GM18517 (cell line): ENCODE measurements at regions not wholly inside any gene's neighbourhood (a gene's known extent, or its start where the extent isn't known, plus 50 kb on each side); places are given as distances from the start of the nearest gene placed in this dataset.

Experiments used
- ATAC-seq: cut with Tn5 transposase; IDR thresholded peaks from one replicate; pipeline ENCODE4 v1.9.1; 2021; ENCODE audit warnings: mild to moderate bottlenecking, moderate library complexity; ENCODE audit not compliant: unreplicated experiment

DNA sequence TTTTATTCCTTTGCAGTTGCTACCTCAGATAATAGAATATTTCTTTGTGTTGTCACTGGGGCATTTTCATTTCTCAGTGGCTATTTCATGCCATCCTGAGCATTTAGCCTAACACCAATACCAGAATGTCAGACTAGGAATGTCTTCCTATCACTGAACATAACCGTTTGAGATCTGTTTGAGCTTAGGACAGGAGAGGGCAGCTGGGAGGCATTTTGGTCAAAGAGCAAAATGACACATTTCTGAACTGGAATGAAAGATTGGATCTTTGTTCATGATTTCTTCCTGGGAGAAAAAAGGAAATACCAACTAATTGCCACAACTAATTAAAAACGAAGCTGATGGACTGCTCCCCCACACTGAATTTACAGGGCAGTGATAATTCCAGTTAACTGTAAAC is 921.3 kb upstream of the NR2F2 start:
- ATAC-seq, result no peak

DNA sequence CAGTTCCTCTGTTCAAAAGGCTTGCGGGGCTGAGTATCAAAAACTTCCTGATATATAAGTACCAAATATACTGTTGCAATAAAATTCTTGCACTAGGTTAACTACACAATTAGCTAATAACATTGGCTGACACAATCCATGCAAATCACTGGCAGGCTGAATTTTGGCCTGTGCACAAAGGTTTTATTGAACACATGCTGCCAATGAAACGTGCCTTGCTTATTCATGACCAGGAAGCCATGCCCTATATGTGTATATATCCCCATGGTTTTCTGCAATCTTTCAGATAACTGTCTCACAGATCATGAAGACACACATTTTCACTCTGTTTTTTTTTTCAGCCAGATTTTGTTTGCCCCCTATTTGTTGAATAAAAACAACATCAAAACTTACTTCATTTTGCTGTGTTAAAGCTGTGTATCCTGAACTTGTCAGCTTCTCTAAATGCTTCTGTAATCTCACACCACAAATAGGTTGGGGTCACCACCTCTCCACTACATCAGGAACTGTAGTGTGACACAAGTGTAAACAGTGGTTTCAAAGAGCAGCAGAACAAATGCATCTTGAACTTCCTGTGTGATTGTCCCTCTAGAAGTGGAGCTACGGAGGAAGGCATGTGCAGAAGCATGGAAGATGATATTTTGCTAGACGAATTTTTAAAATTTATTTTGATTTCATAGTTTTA is 920.7 kb upstream of the NR2F2 start:
- ATAC-seq, result no peak

GRCh38 chr15:95410757-95411156 is 919.7 kb upstream of the NR2F2 start:
- ATAC-seq, result no peak

DNA sequence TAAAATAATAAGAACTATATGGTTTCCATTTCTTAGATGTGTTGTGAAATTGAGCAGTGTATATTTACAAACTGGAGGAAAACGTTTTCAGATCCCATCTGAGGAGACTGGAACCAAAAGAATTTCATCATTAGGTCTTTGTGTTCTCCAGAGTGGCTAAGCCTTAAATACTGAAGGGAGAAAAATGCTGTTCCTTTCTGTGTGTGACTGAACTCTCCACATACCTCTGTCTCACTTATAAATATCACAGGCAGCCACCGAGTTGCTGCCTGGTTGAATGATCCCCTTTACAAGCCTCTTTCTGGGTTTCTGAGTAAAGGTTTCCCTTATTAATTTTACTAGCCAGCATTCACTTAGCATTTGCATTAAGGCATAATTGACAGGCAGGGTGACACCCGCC is 913.9 kb upstream of the NR2F2 start:
- ATAC-seq, result no peak

GRCh38 chr15:95417761-95418160 is 912.7 kb upstream of the NR2F2 start:
- ATAC-seq, result no peak

- no peak for ATAC-seq
Measured at GRCh38 chr15:95422255-95422654, 908.2 kb upstream of the NR2F2 start.

- no peak for ATAC-seq
Measured at GRCh38 chr15:95425859-95426258, 904.6 kb upstream of the NR2F2 start.

- ATAC-seq, result no peak
Measured at GRCh38 chr15:95429345-95429744, 901.2 kb upstream of the NR2F2 start.

- ATAC-seq, result no peak
Measured at GRCh38 chr15:95431518-95431917, 899.0 kb upstream of the NR2F2 start.

DNA sequence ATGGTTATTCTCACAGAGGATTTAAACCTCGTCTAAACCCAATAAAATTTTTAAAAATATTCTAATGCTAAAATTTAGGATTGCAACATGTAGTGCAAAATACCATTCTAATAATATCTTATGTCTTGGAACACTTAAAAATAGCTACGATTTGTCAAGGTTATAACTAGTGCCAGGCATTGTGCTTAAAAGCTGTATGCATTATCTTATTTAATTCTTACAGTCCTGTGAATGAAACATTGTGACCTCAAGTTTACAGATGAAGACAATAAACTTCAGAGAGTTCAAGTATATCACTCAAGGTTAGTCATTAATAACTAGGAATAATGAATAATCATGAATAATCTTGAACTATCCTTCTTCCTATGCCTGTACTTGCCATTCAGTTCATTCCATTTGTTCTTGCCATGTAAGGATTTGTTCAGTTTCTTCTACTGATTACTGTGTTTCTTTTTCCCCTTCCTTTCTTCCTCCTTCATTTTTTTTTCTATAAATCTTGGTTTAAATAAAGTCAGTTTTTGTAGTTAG is 897.6 kb upstream of the NR2F2 start:
- no peak for ATAC-seq

GRCh38 chr15:95439922-95440376 is 890.6 kb upstream of the NR2F2 start:
- no peak for ATAC-seq

GRCh38 chr15:95440712-95441111 is 889.8 kb upstream of the NR2F2 start:
- ATAC-seq, result no peak

DNA sequence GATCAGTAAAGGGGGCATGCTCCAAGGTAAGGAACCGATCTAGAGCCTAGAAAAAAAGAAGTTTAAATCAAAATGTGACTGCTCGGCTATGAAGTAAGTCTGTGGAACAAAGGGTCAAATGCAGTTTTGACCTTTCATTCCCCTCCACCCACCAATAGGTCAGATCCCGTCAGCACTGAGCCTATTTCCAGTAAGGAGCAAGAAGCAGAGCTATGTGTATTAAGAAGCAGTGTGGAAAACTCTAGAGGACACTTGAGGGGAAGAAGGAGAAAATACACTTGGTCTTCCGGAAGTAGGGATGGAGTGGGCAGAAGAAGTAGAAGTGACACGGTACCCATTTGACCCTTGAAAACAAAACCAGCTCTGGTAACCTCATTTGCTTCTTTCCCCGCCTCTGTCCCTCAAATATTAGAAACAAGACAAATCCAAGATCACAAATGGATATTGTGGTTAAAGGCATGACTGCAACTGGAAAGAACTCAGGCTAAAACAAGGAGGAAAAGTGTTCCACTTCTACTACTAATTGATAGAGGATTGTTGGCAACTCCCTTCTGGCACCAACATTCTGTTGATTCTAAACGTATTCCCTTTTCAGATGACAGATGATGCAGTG is 888.3 kb upstream of the NR2F2 start:
- ATAC-seq, result no peak

DNA sequence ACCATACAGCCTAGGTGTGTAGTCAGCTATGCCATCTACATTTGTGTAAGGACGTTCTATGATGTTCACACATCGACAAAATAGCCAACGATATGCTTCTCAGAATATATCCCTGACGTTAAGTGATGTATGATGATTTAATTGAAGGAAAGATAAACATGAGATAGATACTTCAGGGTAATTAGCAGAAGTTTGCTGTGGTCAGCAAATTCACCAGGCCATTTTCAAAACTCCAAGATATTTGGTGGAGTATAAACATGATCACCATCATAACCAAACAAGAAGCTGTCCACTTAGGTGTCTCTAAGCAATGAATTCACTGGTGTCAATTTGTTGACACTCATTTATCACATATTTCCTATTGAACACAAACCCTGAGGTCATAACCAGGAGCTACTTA is 885.6 kb upstream of the NR2F2 start:
- ATAC-seq, result no peak

- ATAC-seq, result no peak
Measured at GRCh38 chr15:95446854-95447253, 883.6 kb upstream of the NR2F2 start.

DNA sequence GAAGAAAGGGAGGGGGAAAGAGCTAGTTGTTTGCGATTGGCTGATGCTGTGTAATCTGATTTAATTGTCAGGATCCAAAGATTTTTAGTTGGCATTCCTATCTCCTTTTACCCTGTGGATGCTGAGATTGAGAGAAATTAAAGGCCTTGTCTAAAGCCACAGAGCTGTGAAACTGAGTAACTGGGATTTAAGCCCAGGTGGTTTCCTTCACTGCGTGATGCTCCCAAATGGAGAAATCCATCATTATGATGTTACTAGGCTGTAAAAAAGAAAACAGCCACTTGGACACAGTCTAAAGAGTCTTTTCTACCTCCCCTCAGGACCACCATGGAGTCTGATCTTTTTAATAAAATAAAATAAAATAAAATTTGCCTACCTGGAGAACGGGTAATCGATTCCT is 883.0 kb upstream of the NR2F2 start:
- ATAC-seq, result no peak

GRCh38 chr15:95448531-95449229 is 881.8 kb upstream of the NR2F2 start:
- ATAC-seq, result no peak

- no peak for ATAC-seq
Measured at GRCh38 chr15:95449230-95449628, 881.3 kb upstream of the NR2F2 start.

GRCh38 chr15:95450413-95450812 is 880.1 kb upstream of the NR2F2 start:
- ATAC-seq, result no peak

- no peak for ATAC-seq
Measured at GRCh38 chr15:95451938-95452337, 878.6 kb upstream of the NR2F2 start.

- ATAC-seq, result no peak
Measured at GRCh38 chr15:95454403-95455262, 875.9 kb upstream of the NR2F2 start.
